GM13977 (cell line): ENCODE measurements at regions not wholly inside any gene's neighbourhood (a gene's known extent, or its start where the extent isn't known, plus 50 kb on each side); places are given as distances from the start of the nearest gene placed in this dataset.

Experiments
- DNase-seq: peaks from one replicate; pipeline ENCODE4 v3.0.0; 2012; ENCODE audit warnings: low spot score
- in situ Hi-C: fragments of 300-500 bp; cut with MboI; formaldehyde crosslinking; loops from one replicate; pipeline ENCODE4 v1.12.0; 2022; ENCODE audit warnings: low sequenced_read_pairs, low pct_unique_long_range_greater_than_20kb, mixed read lengths, inconsistent platforms; ENCODE audit not compliant: unreplicated experiment
- TF ChIP-seq, protein P1 (sequence below): IDR thresholded peaks from 2 replicates; pipeline ENCODE4 v1.5.1; 2012; ENCODE audit warnings: mild to moderate bottlenecking, control low read depth; ENCODE audit not compliant: insufficient read depth; ENCODE audit errors: extremely low read depth, missing control alignments

DNA sequence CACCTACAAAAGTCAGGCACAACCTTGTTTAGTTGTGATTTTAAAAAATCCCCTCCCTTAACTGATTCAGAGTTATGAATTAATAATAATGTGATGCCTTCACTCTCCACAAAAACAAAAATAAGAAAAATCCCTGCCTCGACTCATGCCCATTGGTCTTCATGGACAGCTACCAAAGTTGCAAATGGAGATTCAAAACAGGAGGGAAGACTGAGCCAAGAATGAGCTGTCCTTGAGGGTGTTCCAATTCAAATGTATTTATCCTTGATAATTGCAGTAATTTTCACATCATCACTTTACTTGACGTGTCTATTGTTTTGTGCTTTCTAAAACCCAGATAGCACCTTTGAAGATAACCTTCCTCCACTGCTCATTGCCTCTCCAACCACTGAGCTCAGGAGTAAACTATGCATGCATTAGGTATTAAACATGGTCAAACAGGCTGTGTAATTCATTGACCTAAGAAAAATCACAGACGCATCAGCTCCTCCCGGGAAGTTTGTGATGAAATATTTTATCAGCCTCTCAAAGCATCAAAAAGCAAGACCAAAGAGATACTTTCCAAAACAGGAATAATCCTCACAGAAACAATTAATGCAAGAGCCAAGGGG lies 712.7 kb upstream of the IGFBP3 start:
- in situ Hi-C loops: no loop called here
- no peak for DNase-seq
- TF ChIP-seq, protein P1, sequence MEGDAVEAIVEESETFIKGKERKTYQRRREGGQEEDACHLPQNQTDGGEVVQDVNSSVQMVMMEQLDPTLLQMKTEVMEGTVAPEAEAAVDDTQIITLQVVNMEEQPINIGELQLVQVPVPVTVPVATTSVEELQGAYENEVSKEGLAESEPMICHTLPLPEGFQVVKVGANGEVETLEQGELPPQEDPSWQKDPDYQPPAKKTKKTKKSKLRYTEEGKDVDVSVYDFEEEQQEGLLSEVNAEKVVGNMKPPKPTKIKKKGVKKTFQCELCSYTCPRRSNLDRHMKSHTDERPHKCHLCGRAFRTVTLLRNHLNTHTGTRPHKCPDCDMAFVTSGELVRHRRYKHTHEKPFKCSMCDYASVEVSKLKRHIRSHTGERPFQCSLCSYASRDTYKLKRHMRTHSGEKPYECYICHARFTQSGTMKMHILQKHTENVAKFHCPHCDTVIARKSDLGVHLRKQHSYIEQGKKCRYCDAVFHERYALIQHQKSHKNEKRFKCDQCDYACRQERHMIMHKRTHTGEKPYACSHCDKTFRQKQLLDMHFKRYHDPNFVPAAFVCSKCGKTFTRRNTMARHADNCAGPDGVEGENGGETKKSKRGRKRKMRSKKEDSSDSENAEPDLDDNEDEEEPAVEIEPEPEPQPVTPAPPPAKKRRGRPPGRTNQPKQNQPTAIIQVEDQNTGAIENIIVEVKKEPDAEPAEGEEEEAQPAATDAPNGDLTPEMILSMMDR: no peak

DNA sequence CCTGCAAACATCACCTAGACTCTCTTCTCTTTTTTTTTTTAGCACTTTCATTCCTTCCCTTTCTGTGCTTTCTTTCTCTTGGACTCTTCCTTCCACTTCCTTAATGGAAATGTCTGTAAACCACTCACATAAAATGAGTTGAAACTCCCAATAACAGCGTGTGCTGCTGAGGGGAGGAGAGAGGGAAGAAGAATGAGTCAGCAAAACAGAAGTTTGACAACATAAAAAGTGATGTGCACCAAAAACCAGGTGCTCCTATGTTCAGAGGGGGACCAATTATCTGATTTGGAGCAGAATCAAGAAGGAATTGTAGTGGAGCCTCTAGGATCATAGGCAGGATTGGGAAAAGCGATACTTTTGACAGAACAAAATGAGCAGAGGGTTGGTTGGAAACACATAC lies 712.1 kb upstream of the IGFBP3 start:
- TF ChIP-seq, protein P1: no peak
- DNase-seq: no peak
- in situ Hi-C loops: no loop called here

DNA sequence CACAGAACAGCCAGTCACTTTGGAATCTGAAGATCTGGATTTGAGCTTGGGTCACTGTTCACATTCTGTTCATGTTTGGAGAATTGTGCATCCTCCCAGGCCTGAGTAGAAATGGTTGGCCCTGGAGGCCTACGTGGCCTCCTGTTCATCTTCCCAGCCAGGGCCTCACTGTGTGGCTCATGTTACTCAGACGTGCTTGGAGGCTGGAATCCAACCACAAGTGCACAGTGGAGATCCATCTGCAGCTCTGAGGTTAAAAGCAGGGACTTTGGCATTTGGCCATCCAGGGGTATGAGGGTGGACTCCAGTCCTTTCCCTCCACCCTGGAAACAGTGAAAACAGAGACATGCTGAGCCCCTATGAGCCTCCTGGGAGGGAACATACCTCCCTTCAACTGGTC lies 709.0 kb upstream of the IGFBP3 start:
- in situ Hi-C loops: no loop called here
- TF ChIP-seq, protein P1: no peak
- DNase-seq: no peak

DNA sequence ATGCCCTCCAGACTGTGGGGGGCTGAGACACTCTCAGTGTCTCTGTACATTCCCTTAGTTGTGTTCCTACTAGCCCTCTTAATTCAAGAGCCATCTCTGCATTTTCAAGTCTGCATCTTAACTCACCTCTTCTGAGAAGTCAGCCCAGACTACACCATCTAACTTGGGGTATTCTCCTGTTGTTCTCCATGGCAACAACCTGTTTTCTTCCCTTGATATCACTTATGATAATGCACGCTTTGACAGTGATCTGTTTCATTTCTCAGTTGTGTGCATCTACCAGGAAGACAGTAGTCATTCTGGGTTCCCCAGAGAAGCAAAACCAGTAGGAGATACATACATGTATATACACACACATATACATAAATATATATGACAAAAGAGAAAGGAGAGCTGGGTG lies 707.3 kb upstream of the IGFBP3 start:
- no peak for DNase-seq
- TF ChIP-seq, protein P1: no peak

DNA sequence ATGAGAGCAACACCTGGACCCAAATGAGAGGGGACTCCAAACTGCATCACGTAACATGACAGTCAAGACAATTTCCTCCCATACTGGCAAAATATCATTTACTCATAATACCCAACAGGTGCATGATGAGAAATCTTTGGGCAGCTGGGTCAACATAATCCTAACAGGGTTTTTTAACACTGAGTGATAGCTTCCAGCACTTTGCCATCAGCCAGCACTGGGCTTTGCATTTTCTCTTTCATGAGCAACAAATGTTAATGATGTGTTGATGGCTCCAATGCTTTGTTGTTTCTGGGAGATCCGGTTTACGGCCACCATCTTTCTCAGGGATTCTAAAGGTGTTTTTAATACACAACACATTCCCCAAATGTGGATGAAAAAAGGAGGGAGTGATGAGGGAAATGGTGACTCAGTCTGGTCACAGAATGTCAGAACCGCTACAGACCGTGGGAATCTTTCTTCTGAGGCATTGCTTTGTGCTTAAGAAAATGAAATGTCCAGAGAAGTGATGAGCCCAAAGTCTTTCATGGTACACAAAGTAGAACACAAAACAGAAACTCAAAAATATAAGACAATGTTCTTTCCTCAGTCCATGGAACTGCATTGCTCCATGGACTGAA lies 705.7 kb upstream of the IGFBP3 start:
- in situ Hi-C loops: no loop called here
- no peak for DNase-seq
- TF ChIP-seq, protein P1: no peak

More for the DNA sequence above, 707.3 kb upstream of the IGFBP3 start:
- in situ Hi-C loops: no loop called here

DNA sequence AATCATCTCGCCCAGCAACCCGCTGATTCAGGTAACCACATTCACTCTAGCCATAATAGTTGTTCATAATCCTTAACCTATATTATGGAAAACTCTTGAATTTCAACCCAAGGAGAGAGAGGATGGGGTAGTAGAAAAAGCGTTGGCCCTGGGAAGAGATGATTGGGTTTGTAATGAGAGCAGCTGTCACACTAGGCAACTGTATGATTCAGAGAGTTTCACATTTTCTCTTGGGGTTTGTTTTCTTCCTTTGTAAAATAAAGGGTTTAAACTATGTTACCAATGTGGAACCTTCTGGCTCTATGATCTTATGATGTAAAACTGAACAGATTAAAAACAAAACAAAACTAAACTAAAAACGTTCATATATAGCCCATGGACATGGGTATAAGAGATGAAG lies 705.2 kb upstream of the IGFBP3 start:
- no peak for DNase-seq
- in situ Hi-C loops: no loop called here
- TF ChIP-seq, protein P1: no peak

DNA sequence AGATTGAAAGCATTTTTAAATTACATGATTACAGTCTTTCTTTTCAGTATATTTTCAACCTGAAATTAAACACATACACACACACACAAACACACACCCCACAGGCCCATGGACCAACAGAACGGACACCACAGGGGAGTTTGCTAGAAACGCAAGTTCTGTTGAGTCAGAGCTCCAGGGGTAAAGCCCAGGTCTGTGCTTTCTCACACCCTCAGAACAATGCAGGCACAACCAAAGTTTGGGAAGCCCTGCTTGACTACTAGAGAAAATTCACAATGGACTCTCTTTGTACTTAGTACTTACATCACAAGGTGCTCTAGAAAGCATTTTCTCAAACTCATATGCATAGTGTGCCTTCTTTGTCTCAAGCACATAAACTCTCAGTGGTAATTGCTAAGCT lies 704.0 kb upstream of the IGFBP3 start:
- in situ Hi-C loops: no loop called here
- DNase-seq: no peak
- TF ChIP-seq, protein P1: no peak
